GM12878 (cell line): ENCODE measurements at regions not wholly inside any gene's neighbourhood (a gene's known extent, or its start where the extent isn't known, plus 50 kb on each side); places are given as distances from the start of the nearest gene placed in this dataset.

Experiments used
- CHD2 ChIP-seq: IDR thresholded peaks from 2 replicates; pipeline ENCODE4 v1.6.1; 2011; ENCODE audit warnings: low read depth, low read length, improper control_type of control experiment, borderline replicate concordance
- CTCF ChIP-seq, 3 experiments: IDR thresholded peaks in 2 of 3; conservative IDR thresholded peaks in 1 of 3; 2 replicates each; pipeline ENCODE4 v1.5.1; 2011; ENCODE audit warnings: low read depth in 3 of 3, low read length in 3 of 3, mild to moderate bottlenecking in 3 of 3, control low read depth in 2 of 3, moderate library complexity in 2 of 3, inconsistent platforms in 1 of 3, mixed read lengths in 1 of 3; ENCODE audit not compliant: control insufficient read depth in 2 of 3, insufficient read depth in 1 of 3; ENCODE audit errors: extremely low read depth in 1 of 3
- DPF2 ChIP-seq: fragments of 450-650 bp; IDR thresholded peaks from 2 replicates; pipeline ENCODE4 v1.6.1; 2017; ENCODE audit warnings: mild to moderate bottlenecking
- POLR2A ChIP-seq: IDR thresholded peaks from 2 replicates; pipeline ENCODE4 v1.6.1; 2011; ENCODE audit warnings: low read depth, mild to moderate bottlenecking, low read length
- RAD21 ChIP-seq: IDR thresholded peaks from 2 replicates; pipeline ENCODE4 v1.6.1; 2011; ENCODE audit warnings: mild to moderate bottlenecking, low read depth, low read length, moderate library complexity; ENCODE audit not compliant: insufficient read depth
- SP1 ChIP-seq: IDR thresholded peaks from one replicate; pipeline ENCODE4 v1.6.1; 2011; ENCODE audit warnings: low read depth, low read length
- TCF3 ChIP-seq: IDR thresholded peaks from 2 replicates; pipeline ENCODE4 v1.6.1; 2012; ENCODE audit warnings: low read depth, mild to moderate bottlenecking, low read length, borderline replicate concordance; ENCODE audit not compliant: insufficient read depth
- ZSCAN29 ChIP-seq: fragments of 450-650 bp; IDR thresholded peaks from 2 replicates; pipeline ENCODE4 v1.6.1; 2017; ENCODE audit warnings: mild to moderate bottlenecking, moderate library complexity

GRCh38 chr1:14494911-14495310 is 103.6 kb upstream of the KAZN start:
- TF ChIP-seq POLR2A (no peak), CTCF (IDR thresholded peaks at IDR 0.05 in 2 of 3, conservative IDR thresholded peaks at IDR 0.05 in 1 of 3; ENCODE audit: control insufficient read depth in 2 of 3, extremely low read depth in 1 of 3, insufficient read depth in 1 of 3, low read depth in 3 of 3, low read length in 3 of 3) (no peak), ZSCAN29 (no peak), DPF2 (no peak), RAD21 (no peak), TCF3 (no peak), CHD2 (no peak), SP1 (no peak)
